GM12892 (cell line): ENCODE measurements at regions not wholly inside any gene's neighbourhood (a gene's known extent, or its start where the extent isn't known, plus 50 kb on each side); places are given as distances from the start of the nearest gene placed in this dataset.

ENCODE experiments used
- POLR2A ChIP-seq: IDR thresholded peaks from 2 replicates; pipeline ENCODE4 v1.6.1; 2011; ENCODE audit warnings: low read depth, low read length, control low read depth
- TAF1 ChIP-seq: IDR thresholded peaks from 2 replicates; pipeline ENCODE4 v1.6.1; 2011; ENCODE audit warnings: low read depth, mild to moderate bottlenecking, control low read depth, low read length, borderline replicate concordance

DNA sequence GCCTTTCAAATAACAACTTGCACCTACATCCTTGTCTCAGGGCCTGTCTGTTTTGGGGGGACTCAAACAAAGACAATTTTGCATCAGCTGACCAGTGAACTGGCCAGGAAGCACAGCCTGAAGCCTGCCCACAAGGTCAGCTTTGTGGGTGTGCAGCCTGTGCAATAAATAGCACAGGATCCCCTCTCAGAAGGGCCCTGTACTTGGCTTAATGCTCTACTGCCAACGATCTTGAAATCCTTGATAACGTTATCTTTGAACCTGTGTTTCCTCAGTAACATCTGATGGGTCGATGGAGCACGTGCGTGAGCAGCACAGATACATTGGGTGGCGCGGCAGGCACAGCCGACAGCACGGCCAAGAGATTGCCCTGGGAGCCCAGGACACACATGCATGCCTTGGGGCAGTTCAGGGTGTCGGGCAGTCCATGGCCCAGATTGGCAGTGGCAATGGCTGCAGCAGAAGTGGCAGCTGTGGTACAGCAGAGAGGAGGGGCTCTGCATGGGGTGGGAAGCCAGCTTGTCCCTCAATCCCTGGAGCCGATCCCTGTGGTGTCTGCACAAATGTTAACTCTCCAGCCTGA lies 58.8 kb upstream of the ATP6AP2 start:
- TF ChIP-seq POLR2A = no peak
- TF ChIP-seq TAF1 = no peak
